NB4 (cell line): ENCODE measurements at regions not wholly inside any gene's neighbourhood (a gene's known extent, or its start where the extent isn't known, plus 50 kb on each side); places are given as distances from the start of the nearest gene placed in this dataset.

ENCODE experiments used
- DNase-seq: peaks from one replicate; pipeline ENCODE4 v3.0.0; 2010; ENCODE audit warnings: low read depth
- H3K4me3 ChIP-seq: one replicate; pipeline ENCODE4 v1.5.1; 2011; ENCODE audit warnings: mild to moderate bottlenecking, low read depth, low read length, moderate library complexity
- MYC ChIP-seq: IDR thresholded peaks from 2 replicates; pipeline ENCODE4 v1.6.1; 2011; ENCODE audit warnings: low read depth, low read length
- POLR2A ChIP-seq: IDR thresholded peaks from 2 replicates; pipeline ENCODE4 v1.6.1; 2011; ENCODE audit warnings: mild to moderate bottlenecking; ENCODE audit not compliant: insufficient read length; ENCODE audit errors: extremely low read depth
- TF ChIP-seq, protein P1 (sequence below): IDR thresholded peaks from 2 replicates; pipeline ENCODE4 v1.6.1; 2011; ENCODE audit warnings: low read depth, low read length
- TF ChIP-seq, protein P2 (sequence below): IDR thresholded peaks from one replicate; pipeline ENCODE4 v1.5.1; 2012; ENCODE audit warnings: low read depth, low read length

DNA sequence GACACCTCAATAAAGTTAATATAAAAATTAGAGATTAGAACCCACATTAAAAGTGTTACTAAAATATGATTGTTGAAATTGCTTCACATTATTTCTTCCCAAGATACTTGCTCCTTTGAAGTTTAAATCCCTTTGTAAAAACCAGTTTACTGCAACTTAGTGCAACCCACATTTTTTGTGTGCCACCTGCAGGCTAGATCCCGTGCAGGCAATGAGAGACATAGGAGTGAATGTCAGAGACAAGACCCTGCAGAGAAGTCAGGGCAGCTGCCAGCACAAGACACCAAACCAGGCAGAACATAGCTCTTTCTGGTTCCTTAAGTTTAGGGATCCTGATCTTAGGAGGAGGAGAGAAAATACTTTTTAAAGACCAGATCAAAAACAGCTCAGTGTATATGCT, 142.8 kb upstream of the MTNR1B start:
- TF ChIP-seq, protein P1, sequence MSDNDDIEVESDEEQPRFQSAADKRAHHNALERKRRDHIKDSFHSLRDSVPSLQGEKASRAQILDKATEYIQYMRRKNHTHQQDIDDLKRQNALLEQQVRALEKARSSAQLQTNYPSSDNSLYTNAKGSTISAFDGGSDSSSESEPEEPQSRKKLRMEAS, result no peak
- TF ChIP-seq, protein P2, sequence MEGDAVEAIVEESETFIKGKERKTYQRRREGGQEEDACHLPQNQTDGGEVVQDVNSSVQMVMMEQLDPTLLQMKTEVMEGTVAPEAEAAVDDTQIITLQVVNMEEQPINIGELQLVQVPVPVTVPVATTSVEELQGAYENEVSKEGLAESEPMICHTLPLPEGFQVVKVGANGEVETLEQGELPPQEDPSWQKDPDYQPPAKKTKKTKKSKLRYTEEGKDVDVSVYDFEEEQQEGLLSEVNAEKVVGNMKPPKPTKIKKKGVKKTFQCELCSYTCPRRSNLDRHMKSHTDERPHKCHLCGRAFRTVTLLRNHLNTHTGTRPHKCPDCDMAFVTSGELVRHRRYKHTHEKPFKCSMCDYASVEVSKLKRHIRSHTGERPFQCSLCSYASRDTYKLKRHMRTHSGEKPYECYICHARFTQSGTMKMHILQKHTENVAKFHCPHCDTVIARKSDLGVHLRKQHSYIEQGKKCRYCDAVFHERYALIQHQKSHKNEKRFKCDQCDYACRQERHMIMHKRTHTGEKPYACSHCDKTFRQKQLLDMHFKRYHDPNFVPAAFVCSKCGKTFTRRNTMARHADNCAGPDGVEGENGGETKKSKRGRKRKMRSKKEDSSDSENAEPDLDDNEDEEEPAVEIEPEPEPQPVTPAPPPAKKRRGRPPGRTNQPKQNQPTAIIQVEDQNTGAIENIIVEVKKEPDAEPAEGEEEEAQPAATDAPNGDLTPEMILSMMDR, result no peak
- TF ChIP-seq POLR2A, result no peak
- TF ChIP-seq MYC, result no peak
- no peak for DNase-seq
- H3K4me3 ChIP-seq, result no peak overlapping the region

DNA sequence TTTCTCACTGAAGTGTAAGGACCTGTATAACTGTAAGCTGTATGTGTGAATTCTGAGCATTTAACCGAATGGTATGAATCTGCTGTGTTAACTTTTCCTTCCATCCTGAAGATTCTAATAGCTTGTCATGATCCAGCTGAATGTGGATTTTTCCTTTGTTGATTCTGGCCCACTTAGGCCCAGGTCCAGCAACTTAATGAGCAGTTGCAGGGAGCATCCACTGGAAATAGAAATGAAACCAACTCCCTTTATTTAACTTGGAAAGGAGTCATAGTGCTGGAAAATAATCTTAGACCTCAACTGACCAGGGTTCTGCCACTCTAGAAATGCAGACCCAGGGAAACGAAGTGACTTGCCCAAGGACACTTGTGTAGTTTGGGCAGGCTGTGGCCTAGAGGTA, 142.3 kb upstream of the MTNR1B start:
- no peak for DNase-seq
- no peak overlapping the region for H3K4me3 ChIP-seq
- TF ChIP-seq, protein P1, result no peak
- TF ChIP-seq, protein P2, result no peak
- no peak for TF ChIP-seq POLR2A
- no peak for TF ChIP-seq MYC

DNA sequence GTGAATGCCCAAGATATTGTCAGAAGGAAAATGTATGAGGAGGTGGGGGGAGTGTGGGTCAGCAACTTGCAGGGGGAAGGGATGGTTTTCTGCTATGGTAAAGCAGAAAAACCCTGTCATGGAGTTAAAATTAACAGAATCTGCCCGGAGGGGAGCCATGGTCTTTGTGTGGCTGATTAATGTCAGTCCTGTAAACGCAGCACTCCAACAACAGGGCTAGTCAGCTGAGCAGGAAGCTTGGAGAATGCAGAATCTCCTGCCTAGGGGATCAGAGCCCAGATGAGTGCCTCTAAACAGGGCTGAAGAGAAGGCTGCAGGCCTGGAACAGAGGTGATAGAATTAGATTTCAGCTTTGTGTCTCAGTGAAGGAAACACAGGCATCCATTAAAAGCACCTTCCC, 140.9 kb upstream of the MTNR1B start:
- no peak overlapping the region for H3K4me3 ChIP-seq
- no peak for DNase-seq
- TF ChIP-seq, protein P2, result no peak
- TF ChIP-seq, protein P1, result no peak
- no peak for TF ChIP-seq POLR2A
- no peak for TF ChIP-seq MYC

DNA sequence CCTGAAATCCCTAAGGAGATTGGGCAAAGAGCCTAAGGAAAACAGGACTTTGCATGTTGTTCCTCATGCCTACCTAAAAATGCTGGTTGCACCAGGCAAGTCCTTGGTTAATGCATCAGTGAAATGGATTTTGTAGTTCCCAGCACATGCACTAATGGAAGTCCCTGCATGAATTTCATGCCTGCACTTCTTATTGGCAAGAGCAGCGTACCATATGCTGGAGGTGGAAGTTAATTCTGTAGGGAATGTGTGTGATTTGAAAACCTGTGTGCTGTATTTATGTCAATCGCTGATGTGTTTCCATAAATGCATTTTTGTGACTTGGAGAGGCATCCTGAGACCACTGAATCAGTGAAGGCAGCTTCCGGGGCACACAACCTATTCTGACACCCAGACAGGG, 140.3 kb upstream of the MTNR1B start:
- DNase-seq, result no peak
- no peak overlapping the region for H3K4me3 ChIP-seq
- TF ChIP-seq POLR2A (no peak), MYC (no peak)
- TF ChIP-seq, protein P2, result no peak
- TF ChIP-seq, protein P1, result no peak

DNA sequence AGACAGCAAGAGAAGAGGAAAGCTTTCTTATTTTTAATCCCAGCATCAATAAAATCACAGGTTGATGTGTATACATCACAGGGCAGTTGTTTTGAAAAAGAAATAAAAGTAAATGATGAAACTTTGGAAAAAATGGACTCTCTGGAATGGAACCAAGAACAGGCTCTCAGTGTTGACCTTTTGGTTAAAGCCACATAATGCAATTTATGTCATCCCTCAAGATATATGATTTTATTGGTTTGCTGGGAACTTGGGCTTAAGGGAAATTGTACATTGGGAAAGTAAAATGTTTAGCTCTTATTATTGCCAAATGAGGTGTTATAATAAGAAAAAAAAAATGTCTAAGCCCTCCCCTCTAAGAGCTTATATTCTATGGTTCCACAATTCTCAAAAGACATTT, 139.8 kb upstream of the MTNR1B start:
- H3K4me3 ChIP-seq, result no peak overlapping the region
- TF ChIP-seq, protein P1, result no peak
- no peak for DNase-seq

DNA sequence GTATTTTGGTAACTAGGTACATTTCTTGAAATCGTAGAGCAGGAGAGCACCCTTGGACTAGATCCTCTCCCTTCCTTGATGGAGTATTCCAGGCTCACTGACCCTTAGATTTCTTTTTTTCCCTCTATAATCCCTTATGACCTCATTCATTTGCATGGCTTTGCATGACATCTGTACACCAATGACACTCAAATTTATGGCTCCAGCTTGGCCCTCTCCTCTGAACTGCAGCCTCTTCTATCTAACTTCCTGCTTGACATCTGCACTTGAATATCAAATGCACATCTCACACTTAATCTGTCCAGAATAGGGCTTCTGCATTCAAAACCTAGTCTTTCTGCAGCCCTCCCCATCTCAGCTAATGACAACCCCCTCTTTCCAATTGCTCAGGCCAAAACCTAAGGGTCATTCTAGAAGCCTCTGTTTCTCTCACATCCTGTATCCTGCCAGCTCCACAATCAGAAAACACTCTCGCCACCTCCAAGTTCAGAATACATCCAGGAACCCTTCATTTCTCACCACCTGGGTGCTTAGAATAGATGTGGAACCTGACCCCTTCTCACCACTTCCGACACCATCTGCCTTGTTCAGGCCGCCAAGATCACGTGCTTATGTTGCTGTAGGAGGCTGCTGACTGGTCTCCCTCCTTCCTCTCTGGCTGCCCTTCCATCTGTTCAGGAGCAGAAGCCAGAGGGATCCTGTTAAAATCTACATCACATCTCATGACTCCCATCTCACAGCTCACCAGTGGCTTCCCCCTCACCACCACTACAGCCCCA, 138.9 kb upstream of the MTNR1B start:
- no peak for DNase-seq
- no peak overlapping the region for H3K4me3 ChIP-seq
- TF ChIP-seq, protein P1, result no peak
- TF ChIP-seq, protein P2, result no peak
- TF ChIP-seq MYC (no peak), POLR2A (no peak)
